HG02588 (cell line): ENCODE measurements at regions not wholly inside any gene's neighbourhood (a gene's known extent, or its start where the extent isn't known, plus 50 kb on each side); places are given as distances from the start of the nearest gene placed in this dataset.

Experiments
- ATAC-seq: cut with Tn5 transposase; IDR thresholded peaks from one replicate; pipeline ENCODE4 v1.9.1; 2021; ENCODE audit warnings: mild to moderate bottlenecking, moderate library complexity; ENCODE audit not compliant: unreplicated experiment

DNA sequence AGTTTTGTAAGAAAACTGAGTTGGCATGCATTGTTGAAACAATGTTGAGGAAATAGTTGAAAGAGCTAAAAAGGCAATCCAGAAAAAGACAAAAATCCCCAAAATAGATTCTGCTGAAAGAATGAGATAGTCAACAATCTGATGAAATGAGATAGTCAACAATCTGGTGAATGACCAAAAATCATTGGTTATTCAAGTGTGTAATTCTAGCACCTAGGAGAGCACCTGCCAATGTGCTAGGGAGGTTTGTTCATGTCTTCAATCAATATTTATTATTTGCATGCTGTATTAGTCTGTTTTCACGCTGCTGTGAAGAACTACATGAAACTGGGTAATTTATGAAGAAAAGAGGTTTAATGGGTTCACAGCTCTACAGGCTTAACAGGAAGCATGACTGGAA is 307.1 kb upstream of the HSF2 start:
- no peak for ATAC-seq

- ATAC-seq = no peak
Observed at GRCh38 chr6:122098201-122098678, 301.2 kb upstream of the HSF2 start.

DNA sequence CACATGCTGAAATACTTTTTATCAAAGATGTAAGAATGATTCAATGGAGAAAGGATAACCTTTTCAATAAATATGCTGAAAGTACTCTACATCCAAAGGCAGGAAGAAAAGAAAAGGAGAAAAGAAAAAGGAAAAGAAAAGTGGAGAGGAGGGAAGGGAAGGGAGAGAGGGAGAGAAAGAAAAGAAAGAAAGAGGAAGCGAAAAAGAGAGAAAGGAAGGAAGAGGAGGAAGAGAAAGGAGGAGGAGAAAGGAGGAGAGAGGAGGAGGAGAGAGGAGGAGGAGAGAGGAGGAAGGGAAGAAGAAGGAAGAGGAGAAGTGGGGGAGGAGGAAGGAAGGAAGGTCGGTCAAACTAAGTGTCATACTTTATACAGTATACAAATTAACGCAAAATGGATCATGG is 297.4 kb upstream of the HSF2 start:
- no peak for ATAC-seq

DNA sequence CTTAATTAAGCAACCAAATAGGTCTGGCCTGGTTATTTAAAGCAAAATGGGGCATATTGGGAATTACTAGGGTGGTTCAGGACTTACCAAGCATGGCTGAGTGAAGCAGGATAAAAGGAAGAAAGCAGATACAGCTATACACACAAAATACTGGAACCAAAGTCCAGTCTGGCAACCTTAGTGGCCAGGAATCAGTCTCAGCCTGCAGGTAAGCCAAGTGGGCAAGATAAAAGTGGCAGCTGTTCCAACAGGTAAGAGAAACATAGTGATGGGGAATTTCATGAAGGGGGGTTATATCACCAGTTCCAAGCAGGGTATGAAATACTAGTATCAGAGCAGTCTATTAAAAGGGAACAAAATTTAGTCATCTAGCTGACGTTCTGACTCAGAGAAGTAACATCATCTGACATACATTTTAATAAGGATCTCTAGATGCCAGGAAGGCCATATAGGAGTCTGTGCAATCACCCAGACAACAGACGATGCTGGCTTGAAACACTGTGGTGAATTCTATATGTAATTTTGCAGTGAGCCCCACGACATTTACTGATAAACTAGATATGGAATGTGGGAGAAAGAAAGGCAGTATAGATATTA is 292.1 kb upstream of the HSF2 start:
- no peak for ATAC-seq

GRCh38 chr6:122109075-122109474 is 290.4 kb upstream of the HSF2 start:
- ATAC-seq = no peak

DNA sequence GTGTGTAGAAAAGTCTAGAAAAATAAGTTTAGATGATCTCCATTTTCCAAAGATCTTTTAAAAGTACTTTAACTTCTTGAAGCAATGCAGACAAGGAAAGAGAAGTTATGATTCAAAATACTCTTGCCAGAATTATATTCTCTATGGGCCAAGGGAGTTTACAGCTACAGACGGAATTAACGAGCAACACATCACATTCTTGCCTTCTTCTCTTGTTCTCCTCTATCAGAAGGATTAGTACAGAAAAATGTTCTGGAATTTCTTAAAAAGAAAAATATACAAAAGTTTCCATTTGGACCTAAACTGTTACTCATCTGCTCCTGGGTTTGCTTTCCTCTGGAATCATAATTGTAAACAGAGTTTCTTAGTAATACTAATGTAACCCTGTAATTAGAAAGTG is 284.7 kb upstream of the HSF2 start:
- no peak for ATAC-seq

DNA sequence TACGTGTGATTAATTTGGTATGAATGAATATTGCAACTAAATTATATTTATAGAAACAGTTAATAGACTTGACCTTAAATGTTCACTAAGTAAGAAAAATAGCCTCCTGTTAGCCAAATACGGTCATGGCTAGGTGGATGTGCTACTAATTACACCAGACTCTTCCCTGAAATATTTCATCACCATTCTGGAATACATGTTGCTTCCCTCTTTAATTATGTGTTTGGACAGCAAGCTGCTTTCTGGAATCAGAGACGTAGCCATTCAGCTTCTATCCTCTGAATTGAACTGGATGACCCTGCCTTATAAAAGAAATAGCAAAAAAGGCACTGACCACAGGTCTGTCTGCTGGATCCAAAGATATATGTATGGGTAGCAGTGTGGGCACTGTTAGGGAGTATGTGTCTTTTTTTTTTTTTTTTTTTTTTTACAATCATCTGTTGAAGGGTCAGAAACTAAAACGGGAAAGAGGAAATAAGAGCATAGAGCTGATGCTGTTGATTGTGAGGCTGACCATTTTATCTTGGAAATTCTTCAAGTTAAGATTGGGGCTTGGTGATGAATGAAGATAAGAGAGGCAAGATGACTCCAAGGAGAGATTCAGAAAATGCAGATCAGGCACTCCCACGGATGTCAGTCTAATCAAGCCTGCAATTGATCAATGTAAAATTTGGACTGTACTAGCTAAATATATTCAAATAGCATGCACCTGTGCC is 283.2 kb upstream of the HSF2 start:
- no peak for ATAC-seq

GRCh38 chr6:122116835-122117627 is 282.4 kb upstream of the HSF2 start:
- no peak for ATAC-seq

DNA sequence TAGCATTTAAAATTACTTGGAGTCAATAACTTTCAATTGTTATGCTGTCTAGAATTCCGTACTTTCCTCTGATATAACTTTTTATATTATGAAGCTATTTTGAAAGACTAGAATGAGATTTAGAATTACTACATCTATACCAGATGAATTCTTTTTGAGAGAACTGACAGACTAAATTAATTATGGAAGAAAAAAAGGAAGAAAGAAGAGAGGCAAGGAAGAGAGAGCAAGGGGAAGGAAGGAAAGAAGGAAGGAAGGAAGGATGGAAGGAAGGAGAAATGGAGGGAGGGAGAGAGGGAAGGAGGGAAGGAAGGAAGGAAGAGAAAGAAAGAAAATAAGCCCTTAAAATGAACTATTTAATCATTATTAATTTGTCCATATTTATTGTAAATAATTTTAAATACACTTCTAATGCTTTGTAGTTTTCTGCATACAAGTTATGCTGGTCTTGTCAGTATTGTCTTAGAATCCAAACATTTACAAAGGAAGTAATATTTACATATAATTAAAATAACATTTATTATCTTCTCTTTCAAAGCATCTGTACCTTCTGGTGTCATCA is 280.4 kb upstream of the HSF2 start:
- no peak for ATAC-seq

DNA sequence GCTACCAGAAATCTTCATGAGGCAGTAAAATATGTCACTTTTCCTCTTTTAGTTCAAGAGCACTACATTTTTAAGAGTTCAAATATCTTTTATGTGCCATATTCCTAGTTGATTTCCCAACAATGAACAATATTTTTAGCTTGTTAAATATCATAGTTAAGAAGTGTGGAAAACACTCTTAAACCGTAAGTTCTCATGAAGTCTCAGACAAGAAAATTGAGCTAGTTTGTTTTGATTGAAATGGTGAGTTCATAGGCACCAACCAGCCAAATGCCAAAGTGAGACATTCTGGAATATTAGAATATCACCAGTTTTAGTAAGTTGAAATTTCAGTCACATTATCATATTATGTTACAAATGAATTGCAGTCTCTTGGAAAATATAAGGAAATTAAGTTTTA is 277.2 kb upstream of the HSF2 start:
- no peak for ATAC-seq

GRCh38 chr6:122122686-122123085 is 276.8 kb upstream of the HSF2 start:
- no peak for ATAC-seq

- ATAC-seq = no peak
Observed at GRCh38 chr6:122124908-122125307, 274.5 kb upstream of the HSF2 start.

- ATAC-seq = no peak
Observed at GRCh38 chr6:122126894-122127293, 272.6 kb upstream of the HSF2 start.

DNA sequence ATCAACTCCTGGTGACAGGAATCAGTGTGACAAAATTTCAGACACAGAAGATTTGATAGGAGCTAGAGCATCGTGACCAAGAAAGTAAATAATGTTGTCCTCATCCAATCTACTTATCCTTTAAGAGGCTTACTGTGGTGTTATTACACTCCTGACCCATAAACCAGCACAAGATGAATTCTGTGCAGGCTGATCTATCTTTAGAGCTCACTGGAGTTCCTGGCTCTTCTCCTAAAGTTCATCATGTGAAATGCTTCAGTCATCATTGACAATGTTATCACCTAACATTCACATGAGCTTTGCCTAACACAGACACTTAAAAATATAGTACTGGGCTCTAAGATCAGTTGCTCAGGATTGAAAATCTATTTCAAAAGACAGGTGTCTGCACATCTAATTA is 271.0 kb upstream of the HSF2 start:
- ATAC-seq = no peak

- ATAC-seq = no peak
Observed at GRCh38 chr6:122129313-122130025, 270.0 kb upstream of the HSF2 start.

- no peak for ATAC-seq
Observed at GRCh38 chr6:122130026-122130348, 269.5 kb upstream of the HSF2 start.

DNA sequence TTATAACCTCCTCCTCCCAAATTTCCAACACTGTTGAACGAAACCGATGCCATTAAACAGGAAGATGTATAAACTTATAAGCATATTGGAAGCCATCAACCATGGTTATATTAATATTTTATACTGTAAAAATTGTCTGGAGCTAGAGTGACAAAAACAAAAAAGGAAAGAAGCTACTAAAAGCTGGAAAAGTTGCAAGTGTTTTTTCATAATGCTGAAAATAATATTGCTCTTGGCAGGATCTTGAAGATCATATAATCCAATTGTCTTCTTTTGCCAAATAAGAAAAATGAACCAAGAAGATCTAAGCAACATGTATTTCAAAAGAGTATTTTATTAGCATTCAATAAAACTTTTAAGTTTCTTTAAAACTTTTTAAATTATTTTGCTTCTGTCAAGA is 268.9 kb upstream of the HSF2 start:
- ATAC-seq = no peak

- no peak for ATAC-seq
Observed at GRCh38 chr6:122136386-122136785, 263.1 kb upstream of the HSF2 start.

- no peak for ATAC-seq
Observed at GRCh38 chr6:122140031-122140430, 259.4 kb upstream of the HSF2 start.

DNA sequence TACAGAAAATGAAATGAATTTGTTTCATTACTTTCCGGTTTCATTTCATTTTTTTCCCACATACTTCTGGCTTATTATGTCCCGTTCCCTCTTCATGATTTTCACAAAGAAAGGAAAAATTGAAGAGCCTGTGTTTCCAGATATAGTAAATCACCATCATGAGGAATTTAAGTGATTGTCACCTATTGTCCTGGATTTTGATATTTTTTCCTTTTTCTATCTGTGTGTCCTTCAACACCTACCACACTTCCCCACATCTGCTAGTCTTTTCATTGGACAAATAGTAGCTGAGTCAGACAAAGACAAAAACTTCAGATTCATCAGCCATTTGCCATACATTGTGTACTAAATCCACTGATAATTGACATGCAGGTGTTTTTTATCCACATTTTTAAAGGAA is 258.2 kb upstream of the HSF2 start:
- ATAC-seq = no peak
